Panc1 (cell line): ENCODE measurements at regions not wholly inside any gene's neighbourhood (a gene's known extent, or its start where the extent isn't known, plus 50 kb on each side); places are given as distances from the start of the nearest gene placed in this dataset.

Experiments used
- POLR2AphosphoS5 ChIP-seq: IDR thresholded peaks from 2 replicates; pipeline ENCODE4 v1.6.1; 2012; ENCODE audit warnings: mild to moderate bottlenecking, low read depth, low read length, moderate library complexity
- TF ChIP-seq, protein P1 (sequence below): fragments of 450-650 bp; IDR thresholded peaks from 2 replicates; pipeline ENCODE4 v1.5.1; 2017; ENCODE audit warnings: mild to moderate bottlenecking

DNA sequence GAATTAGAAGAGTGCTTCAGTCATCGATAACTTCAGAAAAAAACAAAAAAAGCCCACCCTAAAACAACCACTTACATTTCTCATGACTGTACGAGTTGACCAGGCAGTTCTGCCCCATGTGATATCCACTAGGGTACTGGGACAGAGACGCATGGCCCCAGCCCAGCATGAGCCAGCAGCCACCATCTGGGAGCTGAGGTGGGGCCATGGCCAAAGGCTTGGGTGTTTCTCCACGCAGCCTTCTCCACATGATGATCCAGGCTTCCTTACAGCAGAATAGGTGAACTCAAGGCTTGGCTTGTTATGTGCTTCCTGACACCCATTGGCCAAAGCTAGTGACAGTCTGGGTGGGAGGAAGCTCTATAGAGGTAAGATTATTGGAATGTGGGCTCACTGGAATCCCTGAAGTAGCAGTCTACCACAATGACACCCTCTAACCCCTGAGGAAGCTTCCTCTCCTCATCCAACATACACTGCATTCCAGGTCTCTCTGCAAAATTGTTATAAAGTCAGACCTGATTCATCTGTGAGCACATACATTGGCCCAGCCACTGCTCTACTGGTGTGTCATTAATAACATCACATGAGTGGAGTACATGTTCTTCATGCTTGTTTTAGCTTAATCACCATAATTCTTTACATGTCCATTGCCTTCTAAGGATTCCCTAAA, 66.3 kb upstream of the NTPCR start:
- no peak for TF ChIP-seq POLR2AphosphoS5
- TF ChIP-seq, protein P1, sequence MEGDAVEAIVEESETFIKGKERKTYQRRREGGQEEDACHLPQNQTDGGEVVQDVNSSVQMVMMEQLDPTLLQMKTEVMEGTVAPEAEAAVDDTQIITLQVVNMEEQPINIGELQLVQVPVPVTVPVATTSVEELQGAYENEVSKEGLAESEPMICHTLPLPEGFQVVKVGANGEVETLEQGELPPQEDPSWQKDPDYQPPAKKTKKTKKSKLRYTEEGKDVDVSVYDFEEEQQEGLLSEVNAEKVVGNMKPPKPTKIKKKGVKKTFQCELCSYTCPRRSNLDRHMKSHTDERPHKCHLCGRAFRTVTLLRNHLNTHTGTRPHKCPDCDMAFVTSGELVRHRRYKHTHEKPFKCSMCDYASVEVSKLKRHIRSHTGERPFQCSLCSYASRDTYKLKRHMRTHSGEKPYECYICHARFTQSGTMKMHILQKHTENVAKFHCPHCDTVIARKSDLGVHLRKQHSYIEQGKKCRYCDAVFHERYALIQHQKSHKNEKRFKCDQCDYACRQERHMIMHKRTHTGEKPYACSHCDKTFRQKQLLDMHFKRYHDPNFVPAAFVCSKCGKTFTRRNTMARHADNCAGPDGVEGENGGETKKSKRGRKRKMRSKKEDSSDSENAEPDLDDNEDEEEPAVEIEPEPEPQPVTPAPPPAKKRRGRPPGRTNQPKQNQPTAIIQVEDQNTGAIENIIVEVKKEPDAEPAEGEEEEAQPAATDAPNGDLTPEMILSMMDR = no peak
